K562 (cell line): ENCODE measurements at regions not wholly inside any gene's neighbourhood (a gene's known extent, or its start where the extent isn't known, plus 50 kb on each side); places are given as distances from the start of the nearest gene placed in this dataset.

Experiments
- ATAC-seq: fragments of 200-7000 bp; cut with Tn5 transposase; 3 replicates; pipeline ENCODE4 v1.9.1; 2020; ENCODE audit warnings: moderate library complexity
- BruUV-seq: library from RNA; stranded (reverse); fragments of 400-500 nt; replicated peaks from 2 replicates; lab custom pipeline; 2021; lab: Mats Ljungman, UMichigan
- CTCF ChIA-PET: fragments of 300-600 bp; formaldehyde crosslinking; extraction: SDS; loops from one replicate; lab custom pipeline; 2021; ENCODE audit warnings: low intra/inter-chr PET ratio; lab: Yijun Ruan, JAX
- POLR2A ChIA-PET: fragments of 300-600, 350-650 bp; sonication (Branson Sonifier 250); formaldehyde crosslinking; extraction: SDS; loops from one replicate; lab custom pipeline; 2021; ENCODE audit warnings: antibody characterized with exemption, inconsistent platforms; lab: Yijun Ruan, JAX
- DNase-seq, 4 experiments: peaks; one replicate each; pipeline versions ENCODE4 v3.0.0 to v3.0.0-alpha.2; 2011 to 2018; ENCODE audit warnings: low spot score in 3 of 4, mixed read lengths in 3 of 4; ENCODE audit errors: extremely low read depth in 1 of 4
- FAIRE-seq: peaks from 2 replicates; lab custom pipeline; 2011; peaks lifted over from hg19 to GRCh38; lab: Jason Lieb, UNC
- H2AFZ ChIP-seq: 2 replicates; pipeline ENCODE4 v1.6.0; 2011; ENCODE audit warnings: low read depth, low read length, control low read depth, inconsistent platforms
- H3K27ac ChIP-seq: fragments of 200-600 bp; 3 replicates; pipeline ENCODE4 v1.8.0; 2011; ENCODE audit warnings: low read depth, mild to moderate bottlenecking, control low read depth, inconsistent platforms, low read length, moderate library complexity, mixed read lengths; ENCODE audit errors: extremely low read depth
- H3K27me3 ChIP-seq, 2 experiments: fragments of 300-600 bp in 1 of 2; 2 replicates in 1 of 2; 3 replicates in 1 of 2; pipeline versions ENCODE4 v1.6.0 to v1.8.0; 2011; ENCODE audit warnings: inconsistent platforms in 2 of 2, low read length in 2 of 2, mild to moderate bottlenecking in 1 of 2, mixed read lengths in 1 of 2, moderate library complexity in 1 of 2; ENCODE audit not compliant: control insufficient read depth in 2 of 2, insufficient read depth in 2 of 2
- H3K36me3 ChIP-seq: fragments of 300-600 bp; 3 replicates; pipeline ENCODE4 v1.8.0; 2011; ENCODE audit warnings: mild to moderate bottlenecking, low read length, inconsistent platforms; ENCODE audit not compliant: control insufficient read depth, insufficient read depth
- H3K4me1 ChIP-seq, 2 experiments: fragments of 200-600 bp in 1 of 2; replicated peaks in 1 of 2; 2 replicates in 1 of 2; 3 replicates in 1 of 2; pipeline versions ENCODE4 v1.5.1 to v1.8.0; 2011; ENCODE audit warnings: inconsistent platforms in 2 of 2, low read length in 2 of 2, mild to moderate bottlenecking in 1 of 2, mixed read lengths in 1 of 2, moderate library complexity in 1 of 2; ENCODE audit not compliant: control insufficient read depth in 2 of 2, insufficient read depth in 2 of 2
- H3K4me2 ChIP-seq: 2 replicates; pipeline ENCODE4 v1.6.1; 2011; ENCODE audit warnings: low read length, control low read depth, inconsistent platforms, mixed read lengths; ENCODE audit not compliant: insufficient read depth
- H3K4me3 ChIP-seq: fragments of 200-600 bp; sonication (generic), shearing (Covaris generic); 2 replicates; pipeline ENCODE4 v1.5.1; 2016; ENCODE audit warnings: control low read depth, inconsistent platforms
- H3K79me2 ChIP-seq: fragments of 200-600 bp; 3 replicates; pipeline ENCODE4 v1.8.0; 2011; ENCODE audit warnings: low read length, inconsistent platforms; ENCODE audit not compliant: control insufficient read depth, insufficient read depth
- H3K9ac ChIP-seq, 2 experiments: 2 replicates each; pipeline versions ENCODE4 v1.6.0 to v1.6.1; 2011; ENCODE audit warnings: low read depth in 2 of 2, low read length in 2 of 2, control low read depth in 1 of 2, inconsistent platforms in 1 of 2, mild to moderate bottlenecking in 1 of 2, mixed read lengths in 1 of 2; ENCODE audit not compliant: insufficient read depth in 1 of 2
- H3K9me1 ChIP-seq: one replicate; pipeline ENCODE4 v1.6.0; 2011; ENCODE audit warnings: inconsistent platforms, mild to moderate bottlenecking, low read length, moderate library complexity; ENCODE audit not compliant: control insufficient read depth, insufficient read depth
- H3K9me3 ChIP-seq: replicated peaks from 2 replicates; pipeline ENCODE4 v1.5.1; 2011; ENCODE audit warnings: low read depth, low read length, inconsistent platforms; ENCODE audit not compliant: control insufficient read depth, insufficient read depth
- H4K20me1 ChIP-seq: replicated peaks from 2 replicates; pipeline ENCODE4 v1.6.1; 2011; ENCODE audit warnings: low read length, inconsistent platforms, mixed read lengths; ENCODE audit not compliant: control insufficient read depth, insufficient read depth
- CC2D1A ChIP-seq: fragments of 450-650 bp; IDR thresholded peaks from 2 replicates; pipeline ENCODE4 v1.6.1; 2017; ENCODE audit warnings: mild to moderate bottlenecking
- CEBPB ChIP-seq: fragments of 450-650 bp; IDR thresholded peaks from 2 replicates; pipeline ENCODE4 v1.6.1; 2016; ENCODE audit warnings: missing genetic modification characterization, missing compliant biosample characterization
- ETS1 ChIP-seq: conservative IDR thresholded peaks from 2 replicates; pipeline ENCODE4 v1.6.1; 2011; ENCODE audit warnings: low read depth, mild to moderate bottlenecking, low read length; ENCODE audit not compliant: control insufficient read depth
- KAT7 ChIP-seq: sonication (generic); formaldehyde crosslinking; IDR thresholded peaks from 2 replicates; pipeline ENCODE4 v1.8.0; 2022; ENCODE audit warnings: missing genetic modification reagents, mild to moderate bottlenecking, borderline replicate concordance
- KDM2B ChIP-seq: fragments of 250-450 bp; sonication (Bioruptor Pico); IDR thresholded peaks from 2 replicates; pipeline ENCODE4 v1.8.0; 2021; ENCODE audit warnings: mild to moderate bottlenecking, moderate library complexity
- NRF1 ChIP-seq, 2 experiments: fragments of 450-650 bp; IDR thresholded peaks in 1 of 2; conservative IDR thresholded peaks in 1 of 2; 2 replicates each; pipeline ENCODE4 v1.6.1; 2014; ENCODE audit warnings: mild to moderate bottlenecking in 2 of 2
- RHOXF2B ChIP-seq: fragments of 250-450 bp; sonication (Bioruptor Pico); conservative IDR thresholded peaks from 2 replicates; pipeline ENCODE4 v1.5.1; 2021
- YBX1 ChIP-seq: fragments of 450-650 bp; IDR thresholded peaks from 2 replicates; pipeline ENCODE4 v1.7.1; 2016; ENCODE audit warnings: mild to moderate bottlenecking
- ZBTB9 ChIP-seq: fragments of 450-650 bp; formaldehyde crosslinking; IDR thresholded peaks from 2 replicates; pipeline ENCODE4 v1.4.0; 2020; ENCODE audit warnings: mild to moderate bottlenecking, moderate library complexity
- ZNF780A ChIP-seq: fragments of 250-450 bp; sonication (Bioruptor Pico); IDR thresholded peaks from 2 replicates; pipeline ENCODE4 v1.5.0; 2021; ENCODE audit warnings: mild to moderate bottlenecking
- ZNF785 ChIP-seq: fragments of 250-450 bp; sonication (Bioruptor Pico); IDR thresholded peaks from 2 replicates; pipeline ENCODE4 v1.4.0; 2020; ENCODE audit warnings: mild to moderate bottlenecking
- WGBS: fragments of 100-300 bp; shearing (Covaris generic); methylation state at CpG from one replicate; pipeline ENCODE4 v1.1.6; 2016; ENCODE audit warnings: low coverage, mixed read lengths; ENCODE audit not compliant: insufficient coverage; ENCODE audit errors: missing lambda C conversion rate; 5-methylcytosine and 5-hydroxymethylcytosine counted together
- in situ Hi-C: fragments of 300-500 bp; cut with MboI; formaldehyde crosslinking; loops from 4 replicates; pipeline ENCODE4 v1.15.0; 2018; ENCODE audit warnings: inconsistent platforms, mixed read lengths
- intact Hi-C: fragments of 100-400 bp; cut with micrococcal nuclease; formaldehyde crosslinking; loops from 2 replicates; pipeline ENCODE4 v1.14.2; 2022

DNA sequence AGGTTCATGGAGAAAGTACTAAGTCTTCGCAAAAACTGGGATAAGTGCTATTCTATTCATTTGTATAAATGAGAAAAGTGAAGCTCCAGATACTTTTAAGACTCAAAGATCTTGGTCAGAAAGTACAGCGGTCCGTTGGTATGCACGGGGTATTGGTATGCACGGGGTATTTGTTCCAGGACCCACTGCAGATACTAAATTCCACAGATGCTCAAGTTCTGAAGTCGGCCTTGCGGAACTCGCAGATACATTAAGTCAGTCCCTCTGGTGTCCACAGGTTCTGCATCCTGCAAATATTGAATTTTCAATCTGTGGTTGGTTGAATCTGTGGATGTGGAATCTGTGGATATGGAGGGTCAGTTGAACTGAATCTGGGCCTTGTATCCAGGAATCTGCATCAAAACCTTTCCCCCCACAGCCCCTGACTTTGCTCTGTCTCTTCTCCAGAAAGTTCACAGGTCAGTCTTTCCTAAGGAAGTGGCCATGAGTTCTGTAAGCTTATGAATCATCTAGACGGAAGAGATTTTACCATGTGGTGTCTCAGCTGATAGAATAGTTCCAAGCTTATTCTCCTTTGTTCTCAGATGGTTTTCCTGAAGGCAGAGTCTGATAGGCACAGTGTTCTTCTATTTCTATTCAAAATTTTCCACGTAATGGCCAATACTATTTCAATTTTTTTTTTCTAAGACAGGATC, 274.7 kb downstream of the NEDD1 start:
- no peak for FAIRE-seq
- intact Hi-C loops (no loop called here), in situ Hi-C loops (no loop called here)
- Histone ChIP-seq H3K9me3 (no peaks in the 10 kb centered on the region; the same call in 1 of the 2 replicates), H3K9me1 (no peaks in the 10 kb centered on the region), H3K27me3 (no peaks in the 10 kb centered on the region), H3K36me3 (no peaks in the 10 kb centered on the region), H3K79me2 (no peaks in the 10 kb centered on the region), H3K9ac (no peak overlapping the region), H2AFZ (no peak overlapping the region), H3K4me1 (no peaks in the 10 kb centered on the region), H4K20me1 (no peaks in the 10 kb centered on the region), H3K27ac (no peak overlapping the region), H3K4me2 (no peak overlapping the region), H3K4me3 (no peak overlapping the region)
- no peak for ATAC-seq
- 0% methylated on average over 10 of the region's 10 CpGs for whole genome bisulfite sequencing
- DNase-seq, result no peak
- ChIA-PET CTCF (no interaction called here), POLR2A (no interaction called here)
- BruUV-seq, result no TSS peak
- TF ChIP-seq ETS1 (no peak), ZNF780A (CRISPR knock-in tag) (no peak), KAT7 (CRISPR knock-in tag) (no peak), ZBTB9 (CRISPR knock-in tag) (no peak), KDM2B (no peak), YBX1 (no peak), RHOXF2B (CRISPR knock-in tag) (no peak), CEBPB (tag) (no peak), NRF1 (conservative IDR thresholded peaks at IDR 0.05 in 1 of 2, IDR thresholded peaks at IDR 0.05 in 1 of 2) (no peak), ZNF785 (CRISPR knock-in tag) (no peak), CC2D1A (no peak)
